Left ventricle myocardium superior (tissue), 1 donor: ENCODE measurements at regions not wholly inside any gene's neighbourhood (a gene's known extent, or its start where the extent isn't known, plus 50 kb on each side); places are given as distances from the start of the nearest gene placed in this dataset.
A peak's percentile ranks its signal among the peaks of the same experiment; 100 is the strongest.
"Not testable (repeated sequence)": the region's sequence is repeated elsewhere in the genome, so short reads cannot be mapped to it uniquely, and the experiment has no call there.

ENCODE experiments used
- ATAC-seq: fragments of 200-7000 bp; cut with Tn5 transposase; one replicate; pipeline ENCODE4 v1.9.1; 2020; ENCODE audit warnings: mild to moderate bottlenecking, moderate library complexity
- DNase-seq: peaks from one replicate; pipeline ENCODE4 v3.0.0-alpha.2; 2020
- intact Hi-C: fragments of 100-400 bp; cut with micrococcal nuclease; formaldehyde crosslinking; loops from one replicate; pipeline ENCODE4 v1.11.0; 2022
- donor health status: DM: no; HTN: yes; CAD: no; lungs with severe emphysema.

DNA sequence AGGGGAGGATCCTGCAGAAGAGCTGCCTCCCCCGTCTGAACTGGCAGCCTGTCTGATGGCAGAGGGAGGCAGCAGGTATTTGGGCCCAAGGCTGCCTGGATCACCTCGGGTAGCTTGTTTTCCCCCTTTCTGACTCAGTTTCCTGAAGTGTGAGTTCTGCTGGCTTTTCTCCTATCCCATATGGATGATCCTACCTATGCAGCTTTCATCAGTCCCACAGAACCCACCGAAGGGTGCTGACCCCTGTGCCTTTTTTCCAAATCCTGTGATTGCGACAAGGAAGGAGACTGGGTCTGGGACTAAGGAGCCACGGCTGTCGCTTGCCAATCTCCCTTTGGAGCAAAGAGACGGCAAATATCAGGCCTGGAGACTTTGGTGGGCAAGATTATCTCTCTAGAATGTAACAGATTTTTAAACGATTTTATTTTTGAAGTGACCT is 208.7 kb downstream of the BANP start:
- not testable (repeated sequence) for DNase-seq

DNA sequence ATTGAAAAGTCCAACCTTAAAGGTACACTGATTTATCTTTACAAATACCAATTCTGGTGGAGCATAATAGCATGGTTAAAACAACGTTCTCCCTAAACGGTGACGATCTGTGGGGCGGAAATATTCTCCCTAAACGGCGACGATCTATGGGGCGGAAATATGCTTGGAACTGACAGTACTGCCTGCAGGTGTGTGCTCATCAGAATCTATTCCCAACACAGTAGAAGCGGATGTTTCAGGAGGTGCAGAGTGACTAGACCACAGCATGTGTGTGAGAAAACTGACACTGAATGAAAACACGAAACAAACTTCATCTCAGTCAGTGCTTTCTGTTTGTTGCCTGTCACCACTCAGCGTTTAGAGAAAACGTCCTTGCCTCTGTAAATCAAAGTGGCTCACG is 210.0 kb downstream of the BANP start:
- DNase-seq, ATAC-seq, intact Hi-C loops: not testable (repeated sequence)

More for the DNA sequence above, 208.7 kb downstream of the BANP start:
- intact Hi-C loops, ATAC-seq: not testable (repeated sequence)

DNA sequence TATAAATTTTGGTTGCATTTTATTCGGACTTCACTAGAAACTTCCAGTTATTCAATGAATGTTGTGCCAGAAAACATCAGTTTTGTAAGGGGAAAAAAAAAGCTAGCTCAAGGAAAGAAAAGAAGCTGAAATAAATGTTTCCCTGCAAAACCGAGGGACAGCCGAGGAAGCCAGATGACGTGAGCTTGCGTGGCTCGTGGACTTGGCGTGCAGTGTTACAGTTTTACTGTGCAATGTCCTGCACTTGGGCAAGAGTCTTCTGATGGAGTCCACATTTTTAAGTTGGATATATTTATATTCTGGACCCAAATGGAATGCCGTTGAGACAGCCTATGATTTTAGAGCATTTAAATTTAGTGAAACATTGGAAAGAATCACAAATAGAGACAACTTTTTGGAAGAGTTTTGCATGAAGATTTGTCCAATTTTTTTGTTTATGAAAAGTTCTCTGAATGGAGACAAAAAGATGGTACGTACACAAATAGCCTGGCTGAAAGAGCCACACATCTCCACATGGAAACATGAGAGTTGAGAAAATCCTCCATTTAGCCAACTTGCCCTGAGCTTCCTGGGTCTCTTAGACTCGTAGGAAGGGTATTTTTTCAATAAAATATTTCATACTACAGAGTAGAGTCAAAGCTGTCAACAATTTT is 210.5 kb downstream of the BANP start:
- intact Hi-C loops, ATAC-seq, DNase-seq: not testable (repeated sequence)

GRCh38 chr16:88162778-88163177 is 211.5 kb downstream of the BANP start:
- DNase-seq, intact Hi-C loops, ATAC-seq: not testable (repeated sequence)

GRCh38 chr16:88164196-88165039 is 213.2 kb downstream of the BANP start:
- DNase-seq, ATAC-seq, intact Hi-C loops: not testable (repeated sequence)

DNA sequence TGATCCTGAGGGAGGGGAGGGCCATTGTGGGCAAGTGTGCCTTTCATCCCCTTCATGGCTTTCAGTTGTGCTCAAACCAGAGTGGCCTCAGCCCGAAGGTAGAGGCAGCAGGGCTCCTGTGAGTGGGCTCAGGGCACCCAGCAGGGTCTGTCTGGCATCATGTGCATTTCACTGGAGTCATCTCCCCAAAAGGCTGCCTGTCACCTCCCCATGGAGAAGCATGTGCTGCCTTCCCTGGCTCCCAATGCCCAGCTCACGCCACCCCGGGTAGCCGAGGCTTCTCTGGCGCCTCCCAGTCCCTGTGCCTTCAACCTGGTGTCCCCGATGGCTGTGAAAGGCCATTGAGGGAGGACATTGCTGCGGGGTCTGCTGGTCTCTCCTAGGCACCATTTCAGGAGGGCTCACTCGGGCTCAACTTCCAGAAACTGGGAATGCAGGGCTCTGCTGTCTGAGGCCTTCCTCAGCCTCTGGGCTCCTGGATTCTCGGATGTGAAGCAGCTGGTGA is 213.9 kb downstream of the BANP start:
- DNase-seq, intact Hi-C loops: not testable (repeated sequence)
- ATAC-seq = peak; percentile 20

GRCh38 chr16:88165683-88166082 is 214.4 kb downstream of the BANP start:
- DNase-seq, intact Hi-C loops: not testable (repeated sequence)
- ATAC-seq = peak; percentile 11

DNA sequence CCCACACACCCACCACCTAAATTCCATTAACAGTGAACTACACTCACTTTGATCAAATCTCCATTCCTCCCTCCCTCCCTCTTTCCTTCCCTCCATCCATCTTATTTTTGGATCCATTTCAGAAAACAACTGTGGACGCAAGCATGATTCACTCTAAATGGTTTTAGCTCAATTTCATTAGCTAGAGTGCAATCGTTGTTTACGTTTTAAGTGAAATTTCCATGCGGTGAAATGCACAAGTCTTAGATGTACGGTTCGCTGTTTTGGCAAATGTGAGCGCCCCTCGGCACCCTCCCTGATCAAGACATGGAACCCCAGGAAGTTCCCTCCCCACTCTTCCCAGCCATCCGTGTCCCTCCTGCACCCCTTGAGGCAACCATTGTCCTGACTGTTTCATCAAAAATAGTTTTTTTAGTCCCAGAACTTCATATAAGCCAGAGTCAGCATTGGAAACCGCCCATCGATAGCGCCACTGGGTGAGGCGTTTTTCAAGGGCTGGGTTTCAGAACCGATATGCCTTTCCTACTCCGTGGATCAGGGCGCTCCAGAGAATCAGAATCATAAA is 215.1 kb downstream of the BANP start:
- DNase-seq, intact Hi-C loops, ATAC-seq: not testable (repeated sequence)

GRCh38 chr16:88167798-88168556 is 214.8 kb upstream of the ZNF469 start:
- peak; percentile 45 for ATAC-seq
- DNase-seq, intact Hi-C loops: not testable (repeated sequence)

DNA sequence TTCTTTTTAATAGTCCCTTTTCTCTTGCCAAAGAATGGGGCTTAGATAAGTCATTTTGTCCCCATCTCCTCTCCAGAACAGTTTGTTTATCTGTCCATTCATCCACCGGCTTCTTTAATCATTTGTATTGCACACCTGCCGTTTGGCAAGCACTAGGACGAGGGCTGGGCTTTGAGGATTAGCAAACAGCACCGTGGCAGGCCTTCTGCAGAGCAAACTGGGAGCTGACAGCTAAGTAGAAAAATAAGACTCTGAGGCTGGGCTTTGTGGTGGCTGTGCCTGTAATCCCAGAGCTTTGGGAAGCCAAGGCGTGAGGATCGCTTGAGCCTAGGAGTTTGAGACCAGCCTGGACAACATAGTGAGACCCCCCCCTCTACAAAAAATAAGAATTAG is 214.2 kb upstream of the ZNF469 start:
- DNase-seq, ATAC-seq, intact Hi-C loops: not testable (repeated sequence)

DNA sequence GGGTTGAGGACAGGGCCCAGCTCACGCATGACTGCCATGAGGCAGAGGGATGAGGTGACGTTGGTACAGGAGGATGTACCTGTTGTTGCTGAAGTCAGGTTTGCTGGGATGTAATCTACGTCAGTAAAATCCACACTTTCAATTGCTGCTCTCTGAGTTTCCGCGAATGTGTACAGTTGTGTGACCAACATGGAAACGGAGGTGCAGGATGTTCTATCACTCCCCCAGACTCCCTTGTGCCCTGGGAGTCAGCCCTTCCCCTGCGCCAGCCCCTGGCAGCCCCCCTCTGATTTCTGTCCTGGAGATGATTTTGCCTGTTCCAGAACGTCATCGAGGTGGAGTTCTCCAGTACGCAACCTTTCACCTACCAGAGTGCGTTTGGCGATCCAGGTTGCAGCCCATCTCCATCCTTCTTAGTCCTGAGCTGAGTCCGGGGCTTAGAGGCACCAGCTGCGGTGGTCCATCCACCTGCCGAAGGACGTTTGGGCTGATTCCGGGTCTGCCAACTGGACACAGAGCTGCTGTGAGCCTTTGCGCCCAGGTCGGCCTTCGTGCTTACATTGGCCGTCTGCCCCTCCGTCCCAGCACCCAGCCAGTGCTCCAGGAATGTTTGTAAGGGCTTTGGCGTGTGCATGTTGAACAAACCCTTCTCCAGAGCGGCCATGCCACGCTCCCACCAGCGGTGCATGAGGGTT is 213.5 kb upstream of the ZNF469 start:
- DNase-seq, intact Hi-C loops, ATAC-seq: not testable (repeated sequence)

DNA sequence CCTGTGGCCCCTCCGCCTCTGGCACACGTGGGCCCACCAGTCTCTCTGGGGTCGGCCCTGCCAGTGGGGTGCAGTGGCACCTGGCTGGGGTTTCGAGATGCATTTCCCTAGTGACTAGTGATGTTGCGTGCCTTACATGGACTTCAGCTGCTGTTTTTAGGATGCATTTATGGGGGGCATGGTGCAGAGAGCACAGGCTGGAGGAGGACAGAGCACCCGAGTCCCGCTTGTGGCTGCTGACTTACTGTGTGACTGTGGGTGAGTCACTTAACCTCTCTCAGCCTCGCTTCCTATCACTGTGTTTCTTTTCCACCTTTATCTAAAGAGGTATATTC is 213.0 kb upstream of the ZNF469 start:
- ATAC-seq, intact Hi-C loops, DNase-seq: not testable (repeated sequence)

GRCh38 chr16:88170528-88170991 is 212.2 kb upstream of the ZNF469 start:
- intact Hi-C loops = no loop called here
- no peak for ATAC-seq
- DNase-seq = no peak

GRCh38 chr16:88171126-88171525 is 211.6 kb upstream of the ZNF469 start:
- intact Hi-C loops, DNase-seq, ATAC-seq: not testable (repeated sequence)

- intact Hi-C loops, DNase-seq: not testable (repeated sequence)
- ATAC-seq = peak; percentile 70
Measured at GRCh38 chr16:88176184-88176583, 206.6 kb upstream of the ZNF469 start.

GRCh38 chr16:88176591-88177180 is 206.1 kb upstream of the ZNF469 start:
- DNase-seq, intact Hi-C loops, ATAC-seq: not testable (repeated sequence)

- ATAC-seq, DNase-seq, intact Hi-C loops: not testable (repeated sequence)
Measured at GRCh38 chr16:88178251-88178650, 204.5 kb upstream of the ZNF469 start.

- intact Hi-C loops, DNase-seq, ATAC-seq: not testable (repeated sequence)
Measured at GRCh38 chr16:88178896-88179295, 203.9 kb upstream of the ZNF469 start.
